Lung (tissue), 11 donors: ENCODE measurements at regions not wholly inside any gene's neighbourhood (a gene's known extent, or its start where the extent isn't known, plus 50 kb on each side); places are given as distances from the start of the nearest gene placed in this dataset.

Experiments
- ATAC-seq: fragments of 200-7000 bp; cut with Tn5 transposase; one replicate; pipeline ENCODE4 v1.9.1; 2020; ENCODE audit warnings: moderate number of reproducible peaks; ENCODE audit not compliant: insufficient read depth, low FRiP score
- DNase-seq, 3 donors: peaks; one replicate each; pipeline ENCODE4 v3.0.0-alpha.2; 2013 to 2017
- H3K27ac ChIP-seq, 2 donors: one replicate each; pipeline ENCODE4 v1.5.1; 2013; ENCODE audit warnings: mild to moderate bottlenecking in 2 of 2, moderate library complexity in 2 of 2, control low read depth in 1 of 2, inconsistent platforms in 1 of 2, low read depth in 1 of 2, low read length in 1 of 2
- H3K27me3 ChIP-seq, 3 donors: one replicate each; pipeline ENCODE4 v1.5.1; 2013; ENCODE audit warnings: low read length in 2 of 3; ENCODE audit not compliant: control insufficient read depth in 3 of 3, insufficient read depth in 3 of 3
- H3K36me3 ChIP-seq, 4 donors: one replicate each; pipeline ENCODE4 v1.5.1; 2013; ENCODE audit warnings: low read length in 4 of 4, mild to moderate bottlenecking in 1 of 4, moderate library complexity in 1 of 4; ENCODE audit not compliant: control insufficient read depth in 4 of 4, insufficient read depth in 4 of 4
- H3K4me1 ChIP-seq, 5 donors: one replicate each; pipeline ENCODE4 v1.5.1; 2013; ENCODE audit warnings: low read length in 5 of 5, mild to moderate bottlenecking in 2 of 5, moderate library complexity in 1 of 5; ENCODE audit not compliant: control insufficient read depth in 5 of 5, insufficient read depth in 5 of 5
- H3K4me3 ChIP-seq: one replicate; pipeline ENCODE4 v1.5.1; 2013; ENCODE audit warnings: mild to moderate bottlenecking, control low read depth, moderate library complexity
- H3K9ac ChIP-seq, 2 donors: one replicate each; pipeline ENCODE4 v1.5.1; 2013; ENCODE audit warnings: low read length in 2 of 2, control low read depth in 1 of 2; ENCODE audit not compliant: insufficient read depth in 1 of 2
- H3K9me3 ChIP-seq, 4 donors: one replicate each; pipeline ENCODE4 v1.5.1; 2013; ENCODE audit warnings: low read length in 3 of 4, mild to moderate bottlenecking in 1 of 4, moderate library complexity in 1 of 4; ENCODE audit not compliant: control insufficient read depth in 4 of 4, insufficient read depth in 3 of 4
- WGBS, 2 donors: extraction: QIAGEN DNeasy Blood & Tissue Kit; methylation state at CpG; one replicate each; pipeline ENCODE4 v1.1.7; 2013; 5-methylcytosine and 5-hydroxymethylcytosine counted together
- TF ChIP-seq, protein P1 (sequence below): IDR thresholded peaks from 2 replicates; pipeline ENCODE4 v1.5.1; 2012; ENCODE audit warnings: mild to moderate bottlenecking; ENCODE audit errors: control extremely low read depth, extremely low read depth
- donor health status: control.
- donor health status: control.
- donor health status: Bipolar disorder and iron deficiency.
- donor health status: healthy.
- donor health status: DM: yes; HTN: yes; CAD: no.

DNA sequence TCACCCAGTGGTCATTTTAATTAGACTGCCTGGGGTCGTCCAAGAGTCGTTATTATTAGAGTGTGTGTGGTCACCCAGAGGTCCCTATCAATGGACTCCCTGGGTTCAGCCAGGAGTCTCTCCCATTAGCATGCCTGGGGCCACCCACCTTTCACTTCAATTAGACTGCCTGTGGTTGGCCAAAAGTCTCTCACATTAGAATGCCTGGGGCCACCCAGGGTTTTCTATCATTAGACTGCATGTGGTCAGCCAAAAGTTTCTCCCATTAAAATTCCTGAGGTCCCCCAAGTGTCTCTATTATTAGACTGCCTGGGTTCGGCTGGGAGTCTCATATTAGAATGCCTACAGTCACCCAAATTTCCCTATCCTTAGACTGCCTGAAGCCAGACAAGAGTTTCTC, 1472.6 kb downstream of the UQCRFS1 start:
- H3K36me3 ChIP-seq = peaks cover 0 to 2% (median 0%) of the 10 kb centered on the region in 4 donors
- no peak for DNase-seq
- 91 to 97% methylated on average over 3 of the region's 3 CpGs for WGBS, 2 donors

DNA sequence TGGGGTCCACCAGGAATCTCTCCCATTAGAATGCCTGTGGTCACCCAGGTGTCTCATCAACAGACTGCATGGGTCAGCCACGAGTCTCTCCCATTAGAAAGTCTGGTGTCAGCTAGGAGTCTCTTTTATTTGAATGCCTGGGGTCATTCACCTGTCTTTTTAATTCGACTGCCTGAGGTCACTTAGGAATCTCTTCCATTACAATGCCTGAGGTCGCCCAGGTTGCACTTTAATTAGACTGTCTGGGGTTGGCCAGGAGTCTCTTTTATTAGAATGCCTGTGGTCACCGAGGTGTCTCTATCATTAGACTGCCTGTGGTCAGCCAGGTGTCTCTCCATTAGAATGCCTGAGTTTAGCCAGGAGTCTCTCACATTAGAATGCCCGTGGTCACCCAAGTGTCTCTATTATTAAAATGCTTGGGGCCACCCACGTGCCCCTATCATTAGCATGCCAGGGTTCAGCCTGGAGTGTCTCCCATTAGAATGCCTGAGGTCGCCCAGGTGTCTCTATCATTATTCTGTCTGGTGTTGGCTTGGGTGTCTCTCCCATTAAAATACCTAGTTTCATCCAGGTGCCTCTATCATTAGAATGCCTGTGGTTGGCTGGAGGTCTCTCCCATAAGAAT, 1474.3 kb downstream of the UQCRFS1 start:
- Histone ChIP-seq H3K36me3 (peaks cover 0 to 2% (median 0%) of the 10 kb centered on the region in 4 donors), H3K9ac (no peak overlapping the region), H3K4me1 (peaks cover 0 to 2% (median 0%) of the 10 kb centered on the region in 5 donors), H3K9me3 (peaks cover 3 to 22% (median 8%) of the 10 kb centered on the region in 4 donors), H3K27me3 (no peaks in the 10 kb centered on the region), H3K27ac (no peak overlapping the region), H3K4me3 (no peak overlapping the region)
- ATAC-seq = no peak
- no peak for DNase-seq
- TF ChIP-seq, protein P1, sequence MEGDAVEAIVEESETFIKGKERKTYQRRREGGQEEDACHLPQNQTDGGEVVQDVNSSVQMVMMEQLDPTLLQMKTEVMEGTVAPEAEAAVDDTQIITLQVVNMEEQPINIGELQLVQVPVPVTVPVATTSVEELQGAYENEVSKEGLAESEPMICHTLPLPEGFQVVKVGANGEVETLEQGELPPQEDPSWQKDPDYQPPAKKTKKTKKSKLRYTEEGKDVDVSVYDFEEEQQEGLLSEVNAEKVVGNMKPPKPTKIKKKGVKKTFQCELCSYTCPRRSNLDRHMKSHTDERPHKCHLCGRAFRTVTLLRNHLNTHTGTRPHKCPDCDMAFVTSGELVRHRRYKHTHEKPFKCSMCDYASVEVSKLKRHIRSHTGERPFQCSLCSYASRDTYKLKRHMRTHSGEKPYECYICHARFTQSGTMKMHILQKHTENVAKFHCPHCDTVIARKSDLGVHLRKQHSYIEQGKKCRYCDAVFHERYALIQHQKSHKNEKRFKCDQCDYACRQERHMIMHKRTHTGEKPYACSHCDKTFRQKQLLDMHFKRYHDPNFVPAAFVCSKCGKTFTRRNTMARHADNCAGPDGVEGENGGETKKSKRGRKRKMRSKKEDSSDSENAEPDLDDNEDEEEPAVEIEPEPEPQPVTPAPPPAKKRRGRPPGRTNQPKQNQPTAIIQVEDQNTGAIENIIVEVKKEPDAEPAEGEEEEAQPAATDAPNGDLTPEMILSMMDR = no peak
- WGBS, 2 donors = 84 to 92% methylated on average over 7 of the region's 7 CpGs

More for the DNA sequence above, 1472.6 kb downstream of the UQCRFS1 start:
- H3K4me1 ChIP-seq = peaks cover 0 to 9% (median 0%) of the 10 kb centered on the region in 5 donors
- no peak overlapping the region for H3K4me3 ChIP-seq
- H3K9me3 ChIP-seq = peaks cover 3 to 23% (median 8%) of the 10 kb centered on the region in 4 donors
- H3K9ac ChIP-seq = no peak overlapping the region
- no peak for ATAC-seq
- no peak overlapping the region for H3K27ac ChIP-seq
- TF ChIP-seq, protein P1 = no peak
- no peaks in the 10 kb centered on the region for H3K27me3 ChIP-seq

DNA sequence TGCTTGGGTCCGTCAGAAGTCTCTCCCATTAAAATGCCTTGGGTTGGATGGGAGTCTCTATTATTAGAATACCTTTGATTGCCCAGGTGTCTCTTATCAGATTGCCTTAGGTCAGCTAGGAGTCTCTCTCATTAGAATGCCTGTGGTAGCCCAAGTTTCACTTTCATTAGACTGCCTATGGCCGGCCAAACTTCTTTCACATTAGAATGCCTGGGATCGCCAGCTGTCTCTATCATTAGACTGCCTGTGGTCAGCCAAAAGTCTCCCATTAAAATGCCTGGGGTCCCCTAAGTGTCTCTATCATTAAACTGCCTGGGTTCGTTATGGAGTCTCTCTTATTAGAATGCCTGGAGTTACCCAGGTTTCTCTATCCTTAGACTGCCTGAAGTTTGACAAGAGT, 1476.7 kb downstream of the UQCRFS1 start:
- WGBS, 2 donors = 96 to 98% methylated on average over 4 of the region's 4 CpGs
- no peaks in the 10 kb centered on the region for H3K27me3 ChIP-seq
- peaks cover 3 to 22% (median 8%) of the 10 kb centered on the region in 4 donors for H3K9me3 ChIP-seq
- H3K9ac ChIP-seq = no peak overlapping the region
- H3K27ac ChIP-seq = no peak overlapping the region
- no peak overlapping the region for H3K4me3 ChIP-seq
- TF ChIP-seq, protein P1 = no peak
- DNase-seq (no peak), ATAC-seq (no peak)
- H3K36me3 ChIP-seq = peaks cover 0 to 5% (median 1%) of the 10 kb centered on the region in 4 donors
- peaks cover 0 to 8% (median 0%) of the 10 kb centered on the region in 5 donors for H3K4me1 ChIP-seq

DNA sequence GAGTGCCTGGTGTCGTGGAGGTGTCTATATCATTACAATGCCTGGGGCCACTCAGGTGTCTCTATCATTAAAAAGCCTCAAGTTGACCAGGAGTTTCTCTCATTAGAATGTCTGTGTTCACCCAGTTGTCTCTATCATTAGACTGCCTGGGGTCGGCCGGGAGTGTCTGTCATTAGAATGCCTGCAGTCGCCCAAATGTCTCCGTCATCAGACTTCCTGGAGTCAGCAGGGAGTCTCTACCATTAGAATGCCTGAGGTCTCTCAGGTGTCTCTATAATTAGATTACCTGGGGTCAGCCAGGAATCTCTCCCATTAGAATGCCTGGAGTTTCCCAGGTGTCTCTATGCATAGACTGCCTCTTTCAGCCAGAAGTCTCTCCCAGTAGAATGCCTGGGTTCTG, 1477.6 kb downstream of the UQCRFS1 start:
- H3K4me1 ChIP-seq = peaks cover 0 to 8% (median 0%) of the 10 kb centered on the region in 5 donors
- H3K36me3 ChIP-seq = peaks cover 0 to 5% (median 1%) of the 10 kb centered on the region in 4 donors
- DNase-seq (no peak), ATAC-seq (no peak)
- H3K9me3 ChIP-seq = peaks cover 3 to 15% (median 9%) of the 10 kb centered on the region in 4 donors
- H3K27ac ChIP-seq = no peak overlapping the region
- TF ChIP-seq, protein P1 = no peak
- H3K9ac ChIP-seq = no peak overlapping the region
- WGBS, 2 donors = 95 to 97% methylated on average over 5 of the region's 5 CpGs
- no peaks in the 10 kb centered on the region for H3K27me3 ChIP-seq
- H3K4me3 ChIP-seq = no peak overlapping the region
